B cell (primary cell): ENCODE measurements at regions not wholly inside any gene's neighbourhood (a gene's known extent, or its start where the extent isn't known, plus 50 kb on each side); places are given as distances from the start of the nearest gene placed in this dataset.

Experiments used
- CTCF ChIP-seq: fragments of 200-600 bp; IDR thresholded peaks from one replicate; pipeline ENCODE4 v1.8.0; 2022; ENCODE audit warnings: antibody characterized with exemption, mild to moderate bottlenecking
- EZH2 ChIP-seq: IDR thresholded peaks from 2 replicates; pipeline ENCODE4 v1.6.1; 2012; ENCODE audit warnings: borderline replicate concordance, low read depth, mild to moderate bottlenecking, moderate library complexity, low read length; ENCODE audit not compliant: insufficient read depth, poor library complexity, severe bottlenecking

- TF ChIP-seq CTCF (no peak), EZH2 (no peak)
Measured at GRCh38 chr11:13850231-13851005, 112.1 kb upstream of the SPON1 start.
